ENCODE measurements at regions not wholly inside any gene's neighbourhood (a gene's known extent, or its start where the extent isn't known, plus 50 kb on each side); places are given as distances from the start of the nearest gene placed in this dataset.
"Not testable (repeated sequence)": the region's sequence is repeated elsewhere in the genome, so short reads cannot be mapped to it uniquely, and the experiment has no call there.

GRCh38 chr3:125697979-125698640, 102.8 kb upstream of the OSBPL11 start:
- not testable (repeated sequence) for DNase-seq

- DNase-seq = no peak
Observed at GRCh38 chr3:125715651-125716050, 120.4 kb upstream of the OSBPL11 start.

DNA sequence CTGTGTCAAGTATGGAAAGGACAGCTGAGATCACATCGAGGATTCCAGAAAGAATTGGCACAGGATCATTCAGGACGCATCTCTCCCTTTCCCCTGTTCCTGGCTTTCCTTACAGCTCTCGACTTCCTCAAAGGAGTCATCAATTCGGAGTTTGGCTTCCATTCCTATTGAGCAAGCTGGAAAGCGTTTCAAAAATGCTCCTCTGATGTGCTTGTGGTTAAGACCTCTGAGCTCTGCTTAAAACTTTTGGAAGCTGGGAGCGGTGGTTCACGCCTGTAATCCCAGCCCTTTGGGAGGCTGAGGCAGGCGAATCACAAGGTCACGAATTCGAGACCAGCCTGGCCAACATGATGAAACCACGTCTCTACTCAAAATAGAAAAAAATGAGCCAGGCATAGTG, 136.9 kb upstream of the OSBPL11 start:
- not testable (repeated sequence) for DNase-seq

DNA sequence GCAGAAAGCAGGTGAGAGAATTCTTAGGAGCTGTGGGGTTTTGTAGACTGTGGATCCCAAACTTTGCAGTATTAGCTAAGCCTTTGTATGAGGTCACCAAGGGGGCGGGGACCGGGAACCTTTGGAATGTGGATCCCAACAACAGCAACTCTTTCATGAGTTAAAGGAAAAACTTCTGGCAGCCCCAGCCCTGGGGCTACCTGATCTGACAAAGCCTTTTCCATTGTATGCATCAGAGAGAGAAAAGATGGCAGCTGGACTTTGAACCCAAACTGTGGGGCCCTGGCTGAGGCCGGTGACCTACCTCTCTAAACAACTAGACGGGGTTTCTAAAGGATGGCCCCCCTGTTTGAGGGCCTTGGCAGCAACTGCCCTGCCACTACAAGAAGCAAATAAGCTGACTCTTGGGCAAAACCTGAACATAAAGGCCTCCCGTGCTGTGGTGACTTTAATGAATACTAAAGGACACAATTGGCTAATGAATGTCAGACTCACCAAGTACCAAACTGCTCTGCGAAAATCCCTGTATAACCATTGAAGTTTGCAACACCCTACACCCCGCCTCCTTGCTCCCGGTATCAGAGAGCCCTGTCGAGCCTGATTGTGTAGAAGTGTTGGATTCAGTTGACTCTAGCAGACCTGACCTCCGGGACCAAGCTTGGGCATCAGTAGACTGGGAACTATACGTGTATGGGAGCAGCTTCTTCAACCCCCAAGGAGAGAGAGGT, 146.9 kb upstream of the OSBPL11 start:
- DNase-seq = not testable (repeated sequence)

- DNase-seq = not testable (repeated sequence)
Observed at GRCh38 chr3:125742845-125743244, 147.5 kb upstream of the OSBPL11 start.

GRCh38 chr3:125757050-125757449, 161.8 kb upstream of the OSBPL11 start:
- not testable (repeated sequence) for DNase-seq

GRCh38 chr3:125758641-125759130, 163.4 kb upstream of the OSBPL11 start:
- DNase-seq = not testable (repeated sequence)

- not testable (repeated sequence) for DNase-seq
Observed at GRCh38 chr3:125762601-125763000, 167.3 kb upstream of the OSBPL11 start.

DNA sequence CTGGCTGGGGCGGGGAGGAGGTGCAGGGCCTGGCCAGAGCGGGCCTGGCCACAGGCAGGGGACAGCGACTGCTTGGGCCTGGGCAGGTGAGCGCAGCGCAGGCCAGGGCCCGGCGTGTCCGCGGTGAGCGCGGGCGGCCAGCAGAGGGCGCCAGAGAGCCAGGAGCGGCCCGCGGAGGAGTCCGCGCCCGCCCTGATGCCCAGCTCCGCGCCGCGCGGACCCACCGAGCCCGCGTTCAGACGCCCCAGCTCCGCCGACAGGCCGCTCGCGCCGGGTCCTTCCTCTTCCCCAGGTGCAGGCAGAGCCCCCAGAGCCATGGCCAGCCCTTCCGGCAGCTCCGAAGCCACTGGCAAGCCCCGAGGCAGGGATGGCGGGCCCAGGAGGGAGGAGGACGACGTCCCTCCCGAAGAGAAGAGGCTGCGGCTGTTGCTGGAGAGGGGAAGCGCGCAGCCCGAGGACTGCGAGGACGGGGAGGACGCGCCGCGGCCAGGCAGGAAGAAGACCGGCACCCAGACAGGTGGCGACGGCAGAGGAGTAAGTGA, 171.1 kb upstream of the OSBPL11 start:
- DNase-seq = not testable (repeated sequence)

DNA sequence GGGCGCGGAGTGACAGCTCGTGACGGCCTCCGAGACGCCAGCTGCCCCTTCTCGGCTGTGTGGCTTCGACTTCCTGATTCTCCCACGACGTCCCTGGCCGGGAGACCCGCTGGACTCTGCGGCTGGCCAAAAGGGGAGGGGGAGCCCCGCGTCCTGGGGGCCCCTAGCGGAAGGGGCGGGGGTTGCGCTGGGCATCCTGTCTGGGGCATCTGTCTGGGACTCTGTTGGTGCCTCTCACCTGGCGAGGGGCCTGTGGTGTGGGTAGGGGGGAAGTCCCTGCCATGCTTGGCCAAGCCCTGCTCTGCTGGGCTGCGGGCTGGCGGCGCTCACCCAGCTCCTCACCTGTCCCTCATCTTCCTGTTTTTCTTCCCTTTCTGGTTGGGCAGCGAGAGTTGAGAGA, 171.6 kb upstream of the OSBPL11 start:
- DNase-seq = not testable (repeated sequence)

DNA sequence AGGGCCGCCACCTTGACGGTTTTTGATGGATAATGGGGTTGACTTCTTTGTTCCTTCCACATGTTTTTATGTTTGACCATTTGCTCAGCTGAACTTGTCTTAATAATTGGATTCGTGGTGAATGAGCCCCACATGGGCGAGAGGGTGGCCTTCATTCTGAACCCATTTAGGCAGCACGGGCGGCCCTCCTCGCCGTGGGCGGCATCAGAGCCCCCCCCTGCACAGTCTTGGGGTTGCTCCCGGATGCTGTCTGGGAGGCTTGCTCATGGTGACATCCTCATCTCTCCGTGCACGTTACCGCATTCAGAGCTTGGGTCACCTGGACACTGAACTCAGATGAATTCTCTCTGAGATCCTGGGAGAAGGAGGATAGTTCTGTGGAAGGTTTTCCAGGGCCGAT, 172.3 kb upstream of the OSBPL11 start:
- DNase-seq = no peak

GRCh38 chr3:125768821-125769220, 173.5 kb upstream of the OSBPL11 start:
- not testable (repeated sequence) for DNase-seq

DNA sequence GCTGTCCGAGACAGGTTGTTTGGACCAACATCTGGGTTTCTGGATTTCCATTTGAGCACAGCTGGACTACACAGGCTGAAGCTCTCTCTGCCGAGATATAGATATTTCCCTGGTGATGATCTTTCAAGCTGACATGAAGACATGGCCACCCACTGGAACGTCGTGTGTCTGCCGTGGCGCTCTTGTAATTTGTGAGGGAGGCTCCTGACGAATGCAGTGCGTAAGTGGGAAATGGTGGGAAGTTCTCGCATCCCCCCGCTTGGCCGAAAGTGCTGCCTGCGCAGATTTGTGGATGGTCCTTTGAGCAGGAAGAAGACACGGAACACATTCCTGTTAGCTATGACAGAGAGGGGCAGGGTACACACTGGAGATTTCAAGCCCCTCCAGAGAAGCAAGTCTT, 176.2 kb upstream of the OSBPL11 start:
- not testable (repeated sequence) for DNase-seq

- DNase-seq = not testable (repeated sequence)
Observed at GRCh38 chr3:125774433-125775034, 179.2 kb upstream of the OSBPL11 start.

DNA sequence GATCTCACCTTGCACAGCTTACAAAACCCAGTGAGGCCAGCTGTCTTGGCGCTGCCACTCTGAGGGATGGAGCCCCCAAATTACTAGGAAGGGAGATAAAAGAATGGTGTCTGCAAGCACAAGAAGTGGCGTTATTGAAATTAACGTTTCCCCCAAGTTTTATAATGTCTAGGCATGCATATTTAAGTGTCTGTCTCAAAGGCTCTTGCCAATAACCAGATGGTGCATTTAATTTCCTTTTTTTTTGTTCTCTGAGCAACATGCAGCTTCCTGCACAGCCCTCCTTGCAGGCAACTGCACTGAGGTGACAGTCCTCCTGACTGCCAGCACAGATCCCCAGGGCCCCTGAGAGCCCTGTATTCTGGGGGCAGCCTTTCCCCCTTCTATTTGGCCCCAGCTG, 179.8 kb upstream of the OSBPL11 start:
- DNase-seq = not testable (repeated sequence)

- DNase-seq = not testable (repeated sequence)
Observed at GRCh38 chr3:125775606-125776294, 180.5 kb upstream of the OSBPL11 start.

- not testable (repeated sequence) for DNase-seq
Observed at GRCh38 chr3:125779276-125779675, 184.0 kb upstream of the OSBPL11 start.

- DNase-seq = not testable (repeated sequence)
Observed at GRCh38 chr3:125779918-125780317, 184.6 kb upstream of the OSBPL11 start.

DNA sequence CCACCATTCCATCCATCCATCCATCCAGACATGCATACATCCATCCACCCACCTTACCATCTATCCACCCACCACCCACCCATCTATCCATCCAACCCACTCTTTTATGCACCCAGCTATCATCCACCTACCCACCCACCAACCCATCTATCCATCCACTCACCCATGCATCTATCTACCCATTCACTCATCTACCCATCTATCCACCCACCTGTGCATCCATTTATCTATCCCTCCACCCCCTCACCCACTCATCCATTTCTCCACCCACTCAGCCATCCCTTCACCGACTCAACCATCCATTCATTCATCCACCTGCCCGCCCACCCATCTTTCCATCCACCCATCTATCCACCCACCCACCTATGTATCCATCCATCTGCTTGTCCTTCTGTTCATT, 186.4 kb upstream of the OSBPL11 start:
- not testable (repeated sequence) for DNase-seq

DNA sequence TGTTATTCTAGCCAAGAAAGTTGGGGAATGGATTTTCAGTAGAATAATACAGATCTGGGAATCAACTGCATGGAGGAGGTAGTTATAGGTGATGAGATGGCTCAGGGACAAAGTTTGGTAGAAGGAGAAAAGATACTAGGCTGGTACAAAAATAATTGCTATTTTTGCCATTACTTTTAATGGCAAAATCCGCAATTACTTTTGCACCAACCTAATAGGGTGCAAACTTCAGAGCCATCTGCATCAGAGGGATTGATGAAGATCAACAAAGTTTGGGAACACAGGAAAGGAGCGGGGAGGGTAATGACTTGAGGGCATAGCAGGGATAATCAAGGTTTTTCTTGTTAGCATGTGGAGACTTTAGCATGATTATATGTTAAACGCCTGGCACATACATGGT, 178.7 kb upstream of the ROPN1B start:
- DNase-seq = not testable (repeated sequence)

- not testable (repeated sequence) for DNase-seq
Observed at GRCh38 chr3:125791021-125791420, 178.0 kb upstream of the ROPN1B start.

GRCh38 chr3:125810010-125810409, 159.0 kb upstream of the ROPN1B start:
- DNase-seq = not testable (repeated sequence)

GRCh38 chr3:125822175-125822574, 146.8 kb upstream of the ROPN1B start:
- not testable (repeated sequence) for DNase-seq
